Vagina (tissue), 2 donors: ENCODE measurements at regions not wholly inside any gene's neighbourhood (a gene's known extent, or its start where the extent isn't known, plus 50 kb on each side); places are given as distances from the start of the nearest gene placed in this dataset.

ENCODE experiments used
- POLR2A ChIP-seq, 2 donors: fragments of 450-650 bp; IDR thresholded peaks; one replicate each; pipeline ENCODE4 v1.6.1; 2017; ENCODE audit warnings: antibody characterized with exemption in 2 of 2, mild to moderate bottlenecking in 2 of 2, moderate library complexity in 2 of 2
- POLR2AphosphoS5 ChIP-seq, 2 donors: sonication (generic); formaldehyde crosslinking; IDR thresholded peaks; one replicate each; pipeline ENCODE4 v1.9.0; 2017; ENCODE audit warnings: antibody characterized with exemption in 2 of 2, mild to moderate bottlenecking in 2 of 2, low read depth in 1 of 2; ENCODE audit not compliant: insufficient read depth in 1 of 2
- TF ChIP-seq, protein P1 (sequence below), 3 experiments: fragments of 450-650 bp in 2 of 3; fragments of 200-600 bp in 1 of 3; sonication (generic) in 1 of 3; IDR thresholded peaks; one replicate each; pipeline ENCODE4 v1.5.1; 2017 to 2019; ENCODE audit warnings: antibody characterized with exemption in 3 of 3, mild to moderate bottlenecking in 2 of 3, moderate library complexity in 2 of 3

- TF ChIP-seq, protein P1, sequence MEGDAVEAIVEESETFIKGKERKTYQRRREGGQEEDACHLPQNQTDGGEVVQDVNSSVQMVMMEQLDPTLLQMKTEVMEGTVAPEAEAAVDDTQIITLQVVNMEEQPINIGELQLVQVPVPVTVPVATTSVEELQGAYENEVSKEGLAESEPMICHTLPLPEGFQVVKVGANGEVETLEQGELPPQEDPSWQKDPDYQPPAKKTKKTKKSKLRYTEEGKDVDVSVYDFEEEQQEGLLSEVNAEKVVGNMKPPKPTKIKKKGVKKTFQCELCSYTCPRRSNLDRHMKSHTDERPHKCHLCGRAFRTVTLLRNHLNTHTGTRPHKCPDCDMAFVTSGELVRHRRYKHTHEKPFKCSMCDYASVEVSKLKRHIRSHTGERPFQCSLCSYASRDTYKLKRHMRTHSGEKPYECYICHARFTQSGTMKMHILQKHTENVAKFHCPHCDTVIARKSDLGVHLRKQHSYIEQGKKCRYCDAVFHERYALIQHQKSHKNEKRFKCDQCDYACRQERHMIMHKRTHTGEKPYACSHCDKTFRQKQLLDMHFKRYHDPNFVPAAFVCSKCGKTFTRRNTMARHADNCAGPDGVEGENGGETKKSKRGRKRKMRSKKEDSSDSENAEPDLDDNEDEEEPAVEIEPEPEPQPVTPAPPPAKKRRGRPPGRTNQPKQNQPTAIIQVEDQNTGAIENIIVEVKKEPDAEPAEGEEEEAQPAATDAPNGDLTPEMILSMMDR (IDR thresholded peaks at IDR 0.05): no peak
- TF ChIP-seq POLR2A (IDR thresholded peaks at IDR 0.05): no peak
- no peak for TF ChIP-seq POLR2AphosphoS5 (IDR thresholded peaks at IDR 0.05; ENCODE audit: insufficient read depth in 1 of 2, low read depth in 1 of 2)
Measured at GRCh38 chr7:51860305-51860704, 543.7 kb upstream of the COBL start.
